ENCODE measurements at regions not wholly inside any gene's neighbourhood (a gene's known extent, or its start where the extent isn't known, plus 50 kb on each side); places are given as distances from the start of the nearest gene placed in this dataset.

DNA sequence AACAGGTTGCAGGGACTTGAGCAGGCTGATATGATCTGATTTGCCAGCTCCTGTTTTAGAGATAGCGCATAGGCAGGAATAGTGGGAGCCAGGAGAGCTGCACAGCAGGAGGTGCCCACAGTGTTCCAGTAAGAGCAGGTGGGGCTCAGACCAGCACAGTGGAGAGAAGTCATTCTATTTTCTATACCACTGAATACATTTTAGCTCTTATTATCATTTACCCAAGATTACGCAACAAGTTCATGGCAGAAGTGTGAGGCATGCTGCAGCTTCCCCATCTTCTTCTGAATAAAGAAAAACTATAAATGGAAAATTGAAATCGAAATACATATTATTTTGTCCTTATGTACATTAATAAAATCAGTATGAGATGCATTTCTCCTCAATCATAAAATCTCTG lies 114.7 kb upstream of the EDNRA start:
- no peak for TF ChIP-seq POLR2A (IDR thresholded peaks at IDR 0.05)
- TF ChIP-seq, protein P1, sequence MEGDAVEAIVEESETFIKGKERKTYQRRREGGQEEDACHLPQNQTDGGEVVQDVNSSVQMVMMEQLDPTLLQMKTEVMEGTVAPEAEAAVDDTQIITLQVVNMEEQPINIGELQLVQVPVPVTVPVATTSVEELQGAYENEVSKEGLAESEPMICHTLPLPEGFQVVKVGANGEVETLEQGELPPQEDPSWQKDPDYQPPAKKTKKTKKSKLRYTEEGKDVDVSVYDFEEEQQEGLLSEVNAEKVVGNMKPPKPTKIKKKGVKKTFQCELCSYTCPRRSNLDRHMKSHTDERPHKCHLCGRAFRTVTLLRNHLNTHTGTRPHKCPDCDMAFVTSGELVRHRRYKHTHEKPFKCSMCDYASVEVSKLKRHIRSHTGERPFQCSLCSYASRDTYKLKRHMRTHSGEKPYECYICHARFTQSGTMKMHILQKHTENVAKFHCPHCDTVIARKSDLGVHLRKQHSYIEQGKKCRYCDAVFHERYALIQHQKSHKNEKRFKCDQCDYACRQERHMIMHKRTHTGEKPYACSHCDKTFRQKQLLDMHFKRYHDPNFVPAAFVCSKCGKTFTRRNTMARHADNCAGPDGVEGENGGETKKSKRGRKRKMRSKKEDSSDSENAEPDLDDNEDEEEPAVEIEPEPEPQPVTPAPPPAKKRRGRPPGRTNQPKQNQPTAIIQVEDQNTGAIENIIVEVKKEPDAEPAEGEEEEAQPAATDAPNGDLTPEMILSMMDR (IDR thresholded peaks at IDR 0.05) = no peak

Data from tibial nerve (tissue), 3 donors.